GM23338 (cell line): ENCODE measurements at regions not wholly inside any gene's neighbourhood (a gene's known extent, or its start where the extent isn't known, plus 50 kb on each side); places are given as distances from the start of the nearest gene placed in this dataset.

ENCODE experiments used
- ATAC-seq: fragments of 200-7000 bp; cut with Tn5 transposase; 3 replicates; pipeline ENCODE4 v1.9.1; 2020
- DNase-seq: peaks from one replicate; pipeline ENCODE4 v3.0.0-alpha.2; 2015; ENCODE audit warnings: low spot score
- H2AFZ ChIP-seq: fragments of 200-600 bp; sonication (generic); 2 replicates; pipeline ENCODE4 v1.8.0; 2016; ENCODE audit warnings: antibody characterized with exemption, mild to moderate bottlenecking, moderate library complexity
- H3F3A ChIP-seq: fragments of 200-600 bp; sonication (generic); replicated peaks from 2 replicates; pipeline ENCODE4 v1.8.0; 2017; ENCODE audit warnings: antibody characterized with exemption, mixed run types, low read depth
- H3K27ac ChIP-seq: fragments of 200-600 bp; sonication (generic); 2 replicates; pipeline ENCODE4 v1.6.1; 2016; ENCODE audit warnings: low read depth
- H3K27me3 ChIP-seq: fragments of 200-600 bp; sonication (generic); 2 replicates; pipeline ENCODE4 v1.8.0; 2016; ENCODE audit warnings: mild to moderate bottlenecking, mixed run types, moderate library complexity; ENCODE audit not compliant: insufficient read depth
- H3K36me3 ChIP-seq: fragments of 200-600 bp; sonication (generic); 2 replicates; pipeline ENCODE4 v1.8.0; 2016; ENCODE audit warnings: mild to moderate bottlenecking; ENCODE audit not compliant: insufficient read depth
- H3K4me1 ChIP-seq: fragments of 200-600 bp; sonication (generic); 2 replicates; pipeline ENCODE4 v1.8.0; 2016; ENCODE audit warnings: mild to moderate bottlenecking, moderate library complexity; ENCODE audit not compliant: insufficient read depth
- H3K4me2 ChIP-seq: fragments of 200-600 bp; sonication (generic); 2 replicates; pipeline ENCODE4 v1.7.1; 2017; ENCODE audit warnings: mixed run types
- H3K4me3 ChIP-seq: fragments of 200-600 bp; sonication (generic); 2 replicates; pipeline ENCODE4 v1.6.1; 2016; ENCODE audit warnings: mixed run types
- H3K79me2 ChIP-seq: fragments of 200-600 bp; sonication (generic); replicated peaks from 2 replicates; pipeline ENCODE4 v1.8.0; 2017; ENCODE audit warnings: mild to moderate bottlenecking; ENCODE audit not compliant: insufficient read depth
- H3K9me2 ChIP-seq: fragments of 200-600 bp; sonication (generic); 2 replicates; pipeline ENCODE4 v1.8.0; 2017; ENCODE audit not compliant: insufficient read depth
- H4K20me1 ChIP-seq: fragments of 200-600 bp; sonication (generic); replicated peaks from 2 replicates; pipeline ENCODE4 v1.8.0; 2017; ENCODE audit warnings: mild to moderate bottlenecking; ENCODE audit not compliant: insufficient read depth
- H3K27ac Mint-ChIP-seq: 2 replicates; pipeline ENCODE4 v1.8.0; 2020; ENCODE audit warnings: inconsistent platforms, mild to moderate bottlenecking, moderate library complexity, mixed read lengths
- H3K27me3 Mint-ChIP-seq: 3 replicates; pipeline ENCODE4 v1.8.0; 2022; ENCODE audit warnings: low read depth, mild to moderate bottlenecking, moderate library complexity, mixed read lengths, inconsistent platforms; ENCODE audit not compliant: insufficient read depth, poor library complexity
- H3K36me3 Mint-ChIP-seq: 3 replicates; pipeline ENCODE4 v1.8.0; 2021; ENCODE audit warnings: low read depth, mild to moderate bottlenecking, inconsistent platforms, moderate library complexity, mixed read lengths
- H3K4me1 Mint-ChIP-seq: 3 replicates; pipeline ENCODE4 v1.8.0; 2020; ENCODE audit warnings: mild to moderate bottlenecking, inconsistent platforms, mixed read lengths
- H3K4me3 Mint-ChIP-seq: 3 replicates; pipeline ENCODE4 v1.8.0; 2021; ENCODE audit warnings: moderate library complexity, mild to moderate bottlenecking, inconsistent platforms, mixed read lengths
- H3K9me3 Mint-ChIP-seq: 3 replicates; pipeline ENCODE4 v1.8.0; 2020; ENCODE audit warnings: moderate library complexity, mild to moderate bottlenecking, inconsistent platforms, mixed read lengths
- CREB1 ChIP-seq: fragments of 250-450 bp; sonication (Bioruptor Pico); IDR thresholded peaks from 2 replicates; pipeline ENCODE4 v1.5.0; 2020; ENCODE audit warnings: low read depth, mild to moderate bottlenecking, moderate library complexity
- EZH2 ChIP-seq: fragments of 200-600 bp; sonication (generic); IDR thresholded peaks from one replicate; pipeline ENCODE4 v1.8.0; 2017; ENCODE audit warnings: antibody characterized with exemption, mild to moderate bottlenecking, low read depth; ENCODE audit not compliant: unreplicated experiment
- EZH2phosphoT487 ChIP-seq: fragments of 200-600 bp; sonication (generic); IDR thresholded peaks from one replicate; pipeline ENCODE4 v1.8.1; 2018; ENCODE audit warnings: antibody characterized with exemption; ENCODE audit not compliant: unreplicated experiment
- JUNB ChIP-seq: IDR thresholded peaks from one replicate; pipeline ENCODE4 v1.6.1; 2016; ENCODE audit warnings: antibody characterized with exemption; ENCODE audit not compliant: unreplicated experiment
- NANOG ChIP-seq: IDR thresholded peaks from 2 replicates; pipeline ENCODE4 v1.6.1; 2016; ENCODE audit warnings: antibody characterized with exemption, borderline replicate concordance
- POLR2AphosphoS5 ChIP-seq: IDR thresholded peaks from 2 replicates; pipeline ENCODE4 v1.6.1; 2016; ENCODE audit warnings: antibody characterized with exemption, low read depth
- STAT1 ChIP-seq: IDR thresholded peaks from one replicate; pipeline ENCODE4 v1.6.1; 2016; ENCODE audit warnings: antibody characterized with exemption; ENCODE audit not compliant: unreplicated experiment
- ZNF114 ChIP-seq: fragments of 250-450 bp; sonication (Bioruptor Pico); IDR thresholded peaks from 2 replicates; pipeline ENCODE4 v1.5.0; 2020; ENCODE audit warnings: mild to moderate bottlenecking, moderate library complexity
- ZNF331 ChIP-seq: fragments of 250-450 bp; sonication (Bioruptor Pico); IDR thresholded peaks from 2 replicates; pipeline ENCODE4 v1.5.0; 2020; ENCODE audit warnings: low read depth, mild to moderate bottlenecking, moderate library complexity
- TF ChIP-seq, protein P1 (sequence below): IDR thresholded peaks from one replicate; pipeline ENCODE4 v1.6.1; 2018; ENCODE audit warnings: antibody characterized with exemption; ENCODE audit not compliant: unreplicated experiment
- TF ChIP-seq, protein P2 (sequence below), 2 experiments: fragments of 200-600 bp in 1 of 2; sonication (generic) in 1 of 2; conservative IDR thresholded peaks; 2 replicates each; pipeline versions ENCODE4 v1.5.1 to v1.6.1; 2016 to 2017; ENCODE audit warnings: antibody characterized with exemption in 2 of 2, low read depth in 2 of 2, mild to moderate bottlenecking in 2 of 2, moderate library complexity in 1 of 2
- TF ChIP-seq, protein P3 (sequence below): IDR thresholded peaks from 2 replicates; pipeline ENCODE4 v1.6.1; 2016; ENCODE audit warnings: antibody characterized with exemption
- TF ChIP-seq, protein P4 (sequence below): fragments of 250-450 bp; sonication (Bioruptor Pico); IDR thresholded peaks from 2 replicates; pipeline ENCODE4 v1.5.0; 2020; ENCODE audit warnings: mild to moderate bottlenecking, moderate library complexity

DNA sequence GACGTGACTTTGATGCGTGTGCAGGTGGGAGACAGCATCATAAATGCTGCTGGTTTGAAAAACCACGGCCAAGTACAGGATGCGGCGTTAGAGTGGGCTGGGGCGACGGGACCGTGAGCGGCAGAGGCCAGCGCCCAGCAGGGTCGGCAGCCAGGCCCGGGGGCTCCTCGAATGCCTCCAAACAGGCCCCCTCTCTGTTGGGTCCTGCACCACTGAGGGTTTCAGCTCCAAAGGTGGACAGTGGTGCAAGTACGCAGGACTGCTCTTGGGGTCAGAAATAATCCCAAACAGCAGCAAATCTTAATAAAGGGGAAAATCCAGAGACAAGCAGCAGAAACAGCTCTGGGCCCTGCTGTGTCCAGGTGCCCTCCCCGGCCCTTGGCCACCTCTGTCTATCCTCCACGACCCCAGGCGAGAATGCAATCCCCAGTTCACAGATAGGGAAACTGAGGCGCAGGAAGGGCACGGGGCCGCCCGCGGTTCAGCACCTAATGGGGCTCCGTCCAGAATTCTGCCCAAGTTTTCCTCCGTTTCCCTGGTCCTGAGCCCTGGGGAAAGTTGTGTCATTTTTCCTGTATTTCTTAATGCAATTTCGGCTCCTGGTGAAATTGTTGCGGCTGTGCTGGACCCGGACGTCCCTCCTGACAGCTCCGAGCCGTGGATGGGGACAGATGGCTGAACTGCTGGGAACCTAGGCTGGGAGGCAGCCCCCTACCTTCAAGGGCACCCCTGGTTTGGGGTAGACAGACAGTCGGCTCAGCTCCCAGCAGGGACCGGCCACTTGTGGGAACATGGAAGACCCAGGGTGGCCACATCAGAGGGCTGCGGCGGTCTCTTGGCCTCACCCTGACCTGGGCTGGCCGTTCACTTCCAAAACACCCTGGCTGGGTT, 97.4 kb downstream of the FOXL3 start:
- Histone ChIP-seq H3K79me2 (no peaks in the 10 kb centered on the region), H3K4me3 (no peak overlapping the region), H3K4me1 (no peaks in the 10 kb centered on the region), H3K27me3 (no peaks in the 10 kb centered on the region), H3K36me3 (no peaks in the 10 kb centered on the region), H4K20me1 (no peaks in the 10 kb centered on the region), H3K4me2 (no peak overlapping the region), H3F3A (no peaks in the 10 kb centered on the region), H2AFZ (no peak overlapping the region), H3K9me2 (no peaks in the 10 kb centered on the region), H3K27ac (no peak overlapping the region)
- no peak overlapping the region for H3K4me3 Mint-ChIP-seq
- peaks cover 10% of the 10 kb centered on the region; the same call in 2 of the 3 replicates for H3K36me3 Mint-ChIP-seq
- H3K27me3 Mint-ChIP-seq = peaks cover 5% of the 10 kb centered on the region
- DNase-seq (no peak), ATAC-seq (no peak)
- H3K27ac Mint-ChIP-seq = no peak overlapping the region
- peaks cover 39% of the 10 kb centered on the region for H3K9me3 Mint-ChIP-seq
- H3K4me1 Mint-ChIP-seq = no peaks in the 10 kb centered on the region
- TF ChIP-seq, protein P1, sequence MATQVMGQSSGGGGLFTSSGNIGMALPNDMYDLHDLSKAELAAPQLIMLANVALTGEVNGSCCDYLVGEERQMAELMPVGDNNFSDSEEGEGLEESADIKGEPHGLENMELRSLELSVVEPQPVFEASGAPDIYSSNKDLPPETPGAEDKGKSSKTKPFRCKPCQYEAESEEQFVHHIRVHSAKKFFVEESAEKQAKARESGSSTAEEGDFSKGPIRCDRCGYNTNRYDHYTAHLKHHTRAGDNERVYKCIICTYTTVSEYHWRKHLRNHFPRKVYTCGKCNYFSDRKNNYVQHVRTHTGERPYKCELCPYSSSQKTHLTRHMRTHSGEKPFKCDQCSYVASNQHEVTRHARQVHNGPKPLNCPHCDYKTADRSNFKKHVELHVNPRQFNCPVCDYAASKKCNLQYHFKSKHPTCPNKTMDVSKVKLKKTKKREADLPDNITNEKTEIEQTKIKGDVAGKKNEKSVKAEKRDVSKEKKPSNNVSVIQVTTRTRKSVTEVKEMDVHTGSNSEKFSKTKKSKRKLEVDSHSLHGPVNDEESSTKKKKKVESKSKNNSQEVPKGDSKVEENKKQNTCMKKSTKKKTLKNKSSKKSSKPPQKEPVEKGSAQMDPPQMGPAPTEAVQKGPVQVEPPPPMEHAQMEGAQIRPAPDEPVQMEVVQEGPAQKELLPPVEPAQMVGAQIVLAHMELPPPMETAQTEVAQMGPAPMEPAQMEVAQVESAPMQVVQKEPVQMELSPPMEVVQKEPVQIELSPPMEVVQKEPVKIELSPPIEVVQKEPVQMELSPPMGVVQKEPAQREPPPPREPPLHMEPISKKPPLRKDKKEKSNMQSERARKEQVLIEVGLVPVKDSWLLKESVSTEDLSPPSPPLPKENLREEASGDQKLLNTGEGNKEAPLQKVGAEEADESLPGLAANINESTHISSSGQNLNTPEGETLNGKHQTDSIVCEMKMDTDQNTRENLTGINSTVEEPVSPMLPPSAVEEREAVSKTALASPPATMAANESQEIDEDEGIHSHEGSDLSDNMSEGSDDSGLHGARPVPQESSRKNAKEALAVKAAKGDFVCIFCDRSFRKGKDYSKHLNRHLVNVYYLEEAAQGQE = no peak
- TF ChIP-seq, protein P2, sequence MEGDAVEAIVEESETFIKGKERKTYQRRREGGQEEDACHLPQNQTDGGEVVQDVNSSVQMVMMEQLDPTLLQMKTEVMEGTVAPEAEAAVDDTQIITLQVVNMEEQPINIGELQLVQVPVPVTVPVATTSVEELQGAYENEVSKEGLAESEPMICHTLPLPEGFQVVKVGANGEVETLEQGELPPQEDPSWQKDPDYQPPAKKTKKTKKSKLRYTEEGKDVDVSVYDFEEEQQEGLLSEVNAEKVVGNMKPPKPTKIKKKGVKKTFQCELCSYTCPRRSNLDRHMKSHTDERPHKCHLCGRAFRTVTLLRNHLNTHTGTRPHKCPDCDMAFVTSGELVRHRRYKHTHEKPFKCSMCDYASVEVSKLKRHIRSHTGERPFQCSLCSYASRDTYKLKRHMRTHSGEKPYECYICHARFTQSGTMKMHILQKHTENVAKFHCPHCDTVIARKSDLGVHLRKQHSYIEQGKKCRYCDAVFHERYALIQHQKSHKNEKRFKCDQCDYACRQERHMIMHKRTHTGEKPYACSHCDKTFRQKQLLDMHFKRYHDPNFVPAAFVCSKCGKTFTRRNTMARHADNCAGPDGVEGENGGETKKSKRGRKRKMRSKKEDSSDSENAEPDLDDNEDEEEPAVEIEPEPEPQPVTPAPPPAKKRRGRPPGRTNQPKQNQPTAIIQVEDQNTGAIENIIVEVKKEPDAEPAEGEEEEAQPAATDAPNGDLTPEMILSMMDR (conservative IDR thresholded peaks at IDR 0.05; ENCODE audit: low read depth in 2 of 2) = no peak
- TF ChIP-seq POLR2AphosphoS5 (no peak), CREB1 (CRISPR knock-in tag) (no peak), NANOG (no peak), STAT1 (no peak), ZNF114 (CRISPR knock-in tag) (no peak), EZH2phosphoT487 (no peak), ZNF331 (no peak), EZH2 (no peak), JUNB (no peak)
- TF ChIP-seq, protein P3, sequence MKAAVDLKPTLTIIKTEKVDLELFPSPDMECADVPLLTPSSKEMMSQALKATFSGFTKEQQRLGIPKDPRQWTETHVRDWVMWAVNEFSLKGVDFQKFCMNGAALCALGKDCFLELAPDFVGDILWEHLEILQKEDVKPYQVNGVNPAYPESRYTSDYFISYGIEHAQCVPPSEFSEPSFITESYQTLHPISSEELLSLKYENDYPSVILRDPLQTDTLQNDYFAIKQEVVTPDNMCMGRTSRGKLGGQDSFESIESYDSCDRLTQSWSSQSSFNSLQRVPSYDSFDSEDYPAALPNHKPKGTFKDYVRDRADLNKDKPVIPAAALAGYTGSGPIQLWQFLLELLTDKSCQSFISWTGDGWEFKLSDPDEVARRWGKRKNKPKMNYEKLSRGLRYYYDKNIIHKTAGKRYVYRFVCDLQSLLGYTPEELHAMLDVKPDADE = no peak
- TF ChIP-seq, protein P4, sequence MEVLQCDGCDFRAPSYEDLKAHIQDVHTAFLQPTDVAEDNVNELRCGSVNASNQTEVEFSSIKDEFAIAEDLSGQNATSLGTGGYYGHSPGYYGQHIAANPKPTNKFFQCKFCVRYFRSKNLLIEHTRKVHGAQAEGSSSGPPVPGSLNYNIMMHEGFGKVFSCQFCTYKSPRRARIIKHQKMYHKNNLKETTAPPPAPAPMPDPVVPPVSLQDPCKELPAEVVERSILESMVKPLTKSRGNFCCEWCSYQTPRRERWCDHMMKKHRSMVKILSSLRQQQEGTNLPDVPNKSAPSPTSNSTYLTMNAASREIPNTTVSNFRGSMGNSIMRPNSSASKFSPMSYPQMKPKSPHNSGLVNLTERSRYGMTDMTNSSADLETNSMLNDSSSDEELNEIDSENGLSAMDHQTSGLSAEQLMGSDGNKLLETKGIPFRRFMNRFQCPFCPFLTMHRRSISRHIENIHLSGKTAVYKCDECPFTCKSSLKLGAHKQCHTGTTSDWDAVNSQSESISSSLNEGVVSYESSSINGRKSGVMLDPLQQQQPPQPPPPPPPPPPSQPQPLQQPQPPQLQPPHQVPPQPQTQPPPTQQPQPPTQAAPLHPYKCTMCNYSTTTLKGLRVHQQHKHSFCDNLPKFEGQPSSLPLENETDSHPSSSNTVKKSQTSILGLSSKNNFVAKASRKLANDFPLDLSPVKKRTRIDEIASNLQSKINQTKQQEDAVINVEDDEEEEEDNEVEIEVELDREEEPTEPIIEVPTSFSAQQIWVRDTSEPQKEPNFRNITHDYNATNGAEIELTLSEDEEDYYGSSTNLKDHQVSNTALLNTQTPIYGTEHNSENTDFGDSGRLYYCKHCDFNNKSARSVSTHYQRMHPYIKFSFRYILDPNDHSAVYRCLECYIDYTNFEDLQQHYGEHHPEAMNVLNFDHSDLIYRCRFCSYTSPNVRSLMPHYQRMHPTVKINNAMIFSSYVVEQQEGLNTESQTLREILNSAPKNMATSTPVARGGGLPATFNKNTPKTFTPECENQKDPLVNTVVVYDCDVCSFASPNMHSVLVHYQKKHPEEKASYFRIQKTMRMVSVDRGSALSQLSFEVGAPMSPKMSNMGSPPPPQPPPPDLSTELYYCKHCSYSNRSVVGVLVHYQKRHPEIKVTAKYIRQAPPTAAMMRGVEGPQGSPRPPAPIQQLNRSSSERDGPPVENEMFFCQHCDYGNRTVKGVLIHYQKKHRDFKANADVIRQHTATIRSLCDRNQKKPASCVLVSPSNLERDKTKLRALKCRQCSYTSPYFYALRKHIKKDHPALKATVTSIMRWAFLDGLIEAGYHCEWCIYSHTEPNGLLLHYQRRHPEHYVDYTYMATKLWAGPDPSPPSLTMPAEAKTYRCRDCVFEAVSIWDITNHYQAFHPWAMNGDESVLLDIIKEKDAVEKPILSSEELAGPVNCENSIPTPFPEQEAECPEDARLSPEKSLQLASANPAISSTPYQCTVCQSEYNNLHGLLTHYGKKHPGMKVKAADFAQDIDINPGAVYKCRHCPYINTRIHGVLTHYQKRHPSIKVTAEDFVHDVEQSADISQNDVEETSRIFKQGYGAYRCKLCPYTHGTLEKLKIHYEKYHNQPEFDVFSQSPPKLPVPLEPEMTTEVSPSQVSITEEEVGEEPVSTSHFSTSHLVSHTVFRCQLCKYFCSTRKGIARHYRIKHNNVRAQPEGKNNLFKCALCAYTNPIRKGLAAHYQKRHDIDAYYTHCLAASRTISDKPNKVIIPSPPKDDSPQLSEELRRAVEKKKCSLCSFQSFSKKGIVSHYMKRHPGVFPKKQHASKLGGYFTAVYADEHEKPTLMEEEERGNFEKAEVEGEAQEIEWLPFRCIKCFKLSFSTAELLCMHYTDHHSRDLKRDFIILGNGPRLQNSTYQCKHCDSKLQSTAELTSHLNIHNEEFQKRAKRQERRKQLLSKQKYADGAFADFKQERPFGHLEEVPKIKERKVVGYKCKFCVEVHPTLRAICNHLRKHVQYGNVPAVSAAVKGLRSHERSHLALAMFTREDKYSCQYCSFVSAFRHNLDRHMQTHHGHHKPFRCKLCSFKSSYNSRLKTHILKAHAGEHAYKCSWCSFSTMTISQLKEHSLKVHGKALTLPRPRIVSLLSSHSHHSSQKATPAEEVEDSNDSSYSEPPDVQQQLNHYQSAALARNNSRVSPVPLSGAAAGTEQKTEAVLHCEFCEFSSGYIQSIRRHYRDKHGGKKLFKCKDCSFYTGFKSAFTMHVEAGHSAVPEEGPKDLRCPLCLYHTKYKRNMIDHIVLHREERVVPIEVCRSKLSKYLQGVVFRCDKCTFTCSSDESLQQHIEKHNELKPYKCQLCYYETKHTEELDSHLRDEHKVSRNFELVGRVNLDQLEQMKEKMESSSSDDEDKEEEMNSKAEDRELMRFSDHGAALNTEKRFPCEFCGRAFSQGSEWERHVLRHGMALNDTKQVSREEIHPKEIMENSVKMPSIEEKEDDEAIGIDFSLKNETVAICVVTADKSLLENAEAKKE (CRISPR knock-in tag) = no peak
